Keratinocyte (primary cell): ENCODE measurements at regions not wholly inside any gene's neighbourhood (a gene's known extent, or its start where the extent isn't known, plus 50 kb on each side); places are given as distances from the start of the nearest gene placed in this dataset.

Experiments
- CTCF ChIP-seq, 3 experiments: IDR thresholded peaks in 1 of 3; conservative IDR thresholded peaks in 1 of 3; optimal IDR thresholded peaks in 1 of 3; 2 replicates in 2 of 3; 3 replicates in 1 of 3; pipeline versions ENCODE3 to v1.5.1; 2011; ENCODE audit warnings: low read length in 3 of 3, mild to moderate bottlenecking in 3 of 3, moderate library complexity in 2 of 3, control low read depth in 1 of 3, inconsistent platforms in 1 of 3; ENCODE audit not compliant: insufficient read depth in 2 of 3; ENCODE audit errors: extremely low read depth in 1 of 3
- EZH2 ChIP-seq: IDR thresholded peaks from one replicate; pipeline ENCODE4 v1.6.1; 2012; ENCODE audit warnings: inconsistent platforms, mild to moderate bottlenecking, low read length, moderate library complexity

DNA sequence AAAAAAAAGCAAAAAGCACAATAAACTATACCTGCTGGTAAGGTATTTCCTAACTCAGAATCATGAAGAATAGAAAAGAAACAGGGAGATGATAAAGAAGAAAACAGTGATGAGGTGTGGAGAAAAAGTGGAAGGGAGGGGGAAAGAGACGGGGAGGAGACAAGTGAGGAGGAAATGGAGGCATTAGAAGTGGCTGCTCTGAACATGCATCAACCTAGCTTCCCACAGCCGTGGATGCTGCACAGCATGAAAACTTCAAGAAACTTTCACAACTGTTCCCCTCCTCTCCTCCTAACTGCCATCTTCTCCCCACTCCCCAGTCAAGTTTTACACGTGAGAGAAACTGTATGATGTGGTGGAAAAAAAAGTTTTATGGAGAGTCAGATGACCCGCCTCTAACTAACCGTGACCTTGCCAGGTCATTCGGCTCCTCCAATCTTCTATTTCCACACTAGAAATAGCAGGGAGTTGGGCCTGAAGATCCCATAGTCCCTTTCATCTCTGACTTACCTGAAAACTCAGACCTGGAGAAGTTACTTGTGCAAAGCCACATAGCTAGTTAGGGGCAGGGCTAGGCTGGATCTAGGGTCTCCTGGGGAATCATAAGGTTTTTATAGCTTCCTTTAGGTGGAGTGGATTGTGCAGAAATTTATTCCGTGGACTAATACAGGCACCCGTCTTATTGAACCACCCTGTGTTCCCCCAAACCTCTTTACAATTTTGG is 461.9 kb downstream of the KLF5 start:
- TF ChIP-seq EZH2 (no peak), CTCF (optimal IDR thresholded peaks at IDR 0.05 in 1 of 3, IDR thresholded peaks at IDR 0.05 in 1 of 3, conservative IDR thresholded peaks at IDR 0.05 in 1 of 3; ENCODE audit: extremely low read depth in 1 of 3, insufficient read depth in 2 of 3, low read length in 3 of 3) (no peak)
